ENCODE measurements at regions not wholly inside any gene's neighbourhood (a gene's known extent, or its start where the extent isn't known, plus 50 kb on each side); places are given as distances from the start of the nearest gene placed in this dataset.

DNA sequence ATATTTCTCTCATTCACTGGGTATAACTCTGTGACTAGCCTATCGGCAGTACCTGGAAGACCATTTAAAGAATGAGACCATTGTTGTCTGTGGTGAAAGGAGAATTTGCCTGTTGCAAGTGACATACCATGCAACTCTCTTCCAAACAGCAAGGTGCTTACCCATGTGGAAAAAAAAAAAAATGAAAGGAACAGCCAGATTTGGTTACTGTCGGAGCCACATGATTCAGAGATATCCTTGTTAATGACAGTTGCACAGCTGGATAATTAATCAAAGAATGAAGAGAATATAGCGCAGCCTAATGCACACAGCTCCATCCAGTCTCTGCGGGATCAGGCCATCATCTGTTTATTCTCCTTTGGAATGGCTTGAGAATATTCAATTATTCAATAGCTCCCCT lies 141.8 kb downstream of the HRH4 start:
- H3K27ac Mint-ChIP-seq (ENCODE audit: unreplicated experiment) = no peak overlapping the region
- no peaks in the 10 kb centered on the region for H3K4me1 Mint-ChIP-seq
- no peak for DNase-seq (ENCODE audit: low read depth, low spot score)
- H3K4me3 Mint-ChIP-seq = no peak overlapping the region
- no peaks in the 10 kb centered on the region for H3K9me3 Mint-ChIP-seq
- TF ChIP-seq CTCF (conservative IDR thresholded peaks at IDR 0.05) = no peak
- no peaks in the 10 kb centered on the region for H3K27me3 Mint-ChIP-seq (ENCODE audit: low read depth)
- no peaks in the 10 kb centered on the region for H3K36me3 Mint-ChIP-seq (ENCODE audit: low read depth)

DNA sequence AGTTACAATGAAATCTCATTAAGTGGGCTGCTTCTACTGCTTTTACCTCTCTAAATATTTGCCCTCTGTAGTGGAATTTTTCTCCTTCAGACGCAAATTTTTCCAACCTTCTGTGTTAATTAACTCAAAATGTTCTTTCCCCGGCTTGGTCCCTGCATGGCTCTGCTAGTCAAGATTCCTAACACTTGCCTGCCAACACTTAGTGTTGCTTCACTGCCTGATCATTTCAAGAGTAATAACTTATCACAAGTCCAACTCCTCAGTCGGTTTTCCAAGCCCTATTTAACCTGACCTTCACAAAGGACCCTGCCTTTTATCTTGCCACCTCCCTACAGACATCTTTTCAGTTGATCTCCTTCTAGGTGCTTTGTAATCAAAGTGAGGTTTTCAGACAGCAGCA lies 142.7 kb downstream of the HRH4 start:
- no peak overlapping the region for H3K27ac Mint-ChIP-seq (ENCODE audit: unreplicated experiment)
- H3K36me3 Mint-ChIP-seq (ENCODE audit: low read depth) = no peaks in the 10 kb centered on the region
- no peak for TF ChIP-seq CTCF (conservative IDR thresholded peaks at IDR 0.05)
- DNase-seq (ENCODE audit: low read depth, low spot score) = no peak
- no peaks in the 10 kb centered on the region for H3K4me1 Mint-ChIP-seq
- H3K4me3 Mint-ChIP-seq = no peak overlapping the region
- no peaks in the 10 kb centered on the region for H3K9me3 Mint-ChIP-seq
- H3K27me3 Mint-ChIP-seq (ENCODE audit: low read depth) = no peaks in the 10 kb centered on the region

DNA sequence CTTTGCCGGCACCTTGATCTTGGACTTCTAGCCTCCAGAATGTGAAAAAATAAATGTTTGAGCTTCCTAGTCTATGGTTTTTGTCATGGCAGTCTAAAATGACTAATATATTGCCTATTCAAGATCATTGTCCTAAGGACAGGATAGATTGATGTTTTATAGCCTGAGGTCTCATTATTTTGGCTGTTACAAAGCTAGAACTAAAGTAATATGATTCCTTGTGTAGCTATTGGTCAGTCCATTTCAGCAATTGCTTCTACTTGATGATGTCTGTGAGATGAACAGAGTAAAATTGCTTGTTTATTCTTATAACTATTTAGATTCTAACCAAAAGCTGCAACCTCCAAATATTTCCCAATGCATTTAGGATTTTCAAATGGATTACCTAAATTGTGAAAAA lies 145.0 kb downstream of the HRH4 start:
- TF ChIP-seq CTCF (conservative IDR thresholded peaks at IDR 0.05) = no peak
- Mint-ChIP-seq H3K9me3 (no peaks in the 10 kb centered on the region), H3K36me3 (ENCODE audit: low read depth) (no peaks in the 10 kb centered on the region), H3K4me3 (no peak overlapping the region), H3K27ac (ENCODE audit: unreplicated experiment) (no peak overlapping the region), H3K27me3 (ENCODE audit: low read depth) (no peaks in the 10 kb centered on the region), H3K4me1 (no peaks in the 10 kb centered on the region)
- DNase-seq (ENCODE audit: low read depth, low spot score) = no peak

- DNase-seq (ENCODE audit: low read depth, low spot score) = no peak
- Mint-ChIP-seq H3K4me1 (no peaks in the 10 kb centered on the region), H3K9me3 (no peaks in the 10 kb centered on the region), H3K27ac (ENCODE audit: unreplicated experiment) (no peak overlapping the region), H3K27me3 (ENCODE audit: low read depth) (no peaks in the 10 kb centered on the region), H3K36me3 (ENCODE audit: low read depth) (no peaks in the 10 kb centered on the region), H3K4me3 (no peak overlapping the region)
- no peak for TF ChIP-seq CTCF (conservative IDR thresholded peaks at IDR 0.05)
Measured at GRCh38 chr18:24609254-24609653, 148.8 kb downstream of the HRH4 start.

GRCh38 chr18:24611075-24611474 lies 150.6 kb downstream of the HRH4 start:
- no peak for DNase-seq (ENCODE audit: low read depth, low spot score)
- no peaks in the 10 kb centered on the region for H3K27me3 Mint-ChIP-seq (ENCODE audit: low read depth)
- H3K36me3 Mint-ChIP-seq (ENCODE audit: low read depth) = no peaks in the 10 kb centered on the region
- no peaks in the 10 kb centered on the region for H3K9me3 Mint-ChIP-seq
- no peak overlapping the region for H3K4me3 Mint-ChIP-seq
- H3K27ac Mint-ChIP-seq (ENCODE audit: unreplicated experiment) = no peak overlapping the region
- no peak for TF ChIP-seq CTCF (conservative IDR thresholded peaks at IDR 0.05)
- H3K4me1 Mint-ChIP-seq = no peaks in the 10 kb centered on the region

All from neural crest cell (in vitro differentiated cells).